H1 (cell line): ENCODE measurements at regions not wholly inside any gene's neighbourhood (a gene's known extent, or its start where the extent isn't known, plus 50 kb on each side); places are given as distances from the start of the nearest gene placed in this dataset.

Experiments
- CEBPB ChIP-seq: IDR thresholded peaks from 2 replicates; pipeline ENCODE4 v1.6.1; 2012; ENCODE audit warnings: low read depth, low read length
- CREB1 ChIP-seq: IDR thresholded peaks from 2 replicates; pipeline ENCODE4 v1.6.1; 2012; ENCODE audit warnings: inconsistent platforms
- RXRA ChIP-seq: IDR thresholded peaks from 2 replicates; pipeline ENCODE4 v1.6.1; 2011; ENCODE audit warnings: low read depth, mild to moderate bottlenecking, low read length, moderate library complexity; ENCODE audit not compliant: insufficient read depth
- TAF1 ChIP-seq: IDR thresholded peaks from 2 replicates; pipeline ENCODE4 v1.6.1; 2011; ENCODE audit warnings: mild to moderate bottlenecking, low read depth, low read length
- TCF12 ChIP-seq: IDR thresholded peaks from 2 replicates; pipeline ENCODE4 v1.6.1; 2011; ENCODE audit warnings: low read depth, mild to moderate bottlenecking, low read length

DNA sequence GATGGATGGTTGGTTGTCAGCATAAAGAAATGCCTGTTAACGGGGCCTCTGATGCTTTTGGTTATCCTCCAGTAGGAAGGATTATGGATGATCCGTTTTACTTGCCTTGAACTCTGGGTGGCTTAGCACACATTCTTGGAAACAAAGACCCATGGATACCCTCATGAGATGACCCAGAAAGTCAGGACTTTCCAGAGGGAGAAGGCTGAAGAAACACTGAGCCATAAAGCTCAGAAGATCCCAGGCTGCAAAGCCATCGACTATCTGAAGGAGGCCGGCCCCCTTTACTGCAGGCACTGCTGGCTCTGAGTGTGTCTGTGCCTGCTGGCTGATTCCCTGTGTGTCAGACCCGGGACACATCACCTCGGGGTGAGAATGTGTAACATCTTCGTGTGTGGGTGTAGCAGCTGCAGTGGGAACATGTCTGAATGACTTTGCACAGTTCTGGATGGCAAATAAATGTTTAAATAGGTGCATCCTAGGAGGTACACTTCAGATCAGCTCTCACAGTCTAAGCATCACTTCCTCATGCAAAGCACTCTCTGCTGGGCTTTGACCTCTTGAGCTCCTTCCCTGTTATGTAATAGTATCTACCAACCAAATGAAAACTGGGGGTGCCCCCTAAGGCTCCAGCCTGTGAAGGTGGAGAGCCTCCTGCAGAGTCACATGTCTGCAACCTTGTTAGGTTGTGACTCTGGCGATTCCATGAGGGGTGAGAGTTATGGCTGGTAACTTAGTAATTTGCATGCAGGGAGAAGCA, 1084.9 kb downstream of the TBC1D22A start (continued):
- no peak for TF ChIP-seq CEBPB
- TF ChIP-seq TCF12, result no peak
- TF ChIP-seq CREB1, result no peak
- TF ChIP-seq TAF1, result no peak
- no peak for TF ChIP-seq RXRA
